HPDE6-E6E7 (cell line): ENCODE measurements at regions not wholly inside any gene's neighbourhood (a gene's known extent, or its start where the extent isn't known, plus 50 kb on each side); places are given as distances from the start of the nearest gene placed in this dataset.
"Not testable (repeated sequence)": the region's sequence is repeated elsewhere in the genome, so short reads cannot be mapped to it uniquely, and the experiment has no call there.

Experiments used
- DNase-seq: peaks from one replicate; pipeline ENCODE4 v3.0.0; 2011; ENCODE audit warnings: missing footprints; ENCODE audit errors: extremely low spot score

GRCh38 chr14:39592116-39592789 is 160.0 kb upstream of the FBXO33 start:
- no peak for DNase-seq

DNA sequence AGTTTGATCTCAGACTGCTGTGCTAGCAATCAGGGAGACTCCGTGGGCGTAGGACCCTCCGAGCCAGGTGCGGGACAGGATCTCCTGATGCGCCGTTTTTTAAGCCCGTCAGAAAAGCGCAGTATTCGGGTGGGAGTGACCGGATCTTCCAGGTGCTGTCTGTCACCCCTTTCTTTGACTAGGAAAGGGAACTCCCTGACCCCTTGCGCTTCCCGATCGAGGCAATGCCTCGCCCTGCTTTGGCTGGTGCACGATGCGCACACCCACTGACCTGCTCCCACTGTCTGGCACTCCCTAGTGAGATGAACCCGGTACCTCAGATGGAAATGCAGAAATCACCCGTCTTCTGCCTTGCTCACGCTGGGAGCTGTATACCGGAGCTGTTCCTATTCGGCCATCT is 157.6 kb upstream of the FBXO33 start:
- DNase-seq = not testable (repeated sequence)

- DNase-seq = no peak
Measured at GRCh38 chr14:39582028-39582654, 149.9 kb upstream of the FBXO33 start.

- no peak for DNase-seq
Measured at GRCh38 chr14:39581474-39581873, 149.2 kb upstream of the FBXO33 start.

GRCh38 chr14:39580696-39581095 is 148.5 kb upstream of the FBXO33 start:
- DNase-seq = no peak

DNA sequence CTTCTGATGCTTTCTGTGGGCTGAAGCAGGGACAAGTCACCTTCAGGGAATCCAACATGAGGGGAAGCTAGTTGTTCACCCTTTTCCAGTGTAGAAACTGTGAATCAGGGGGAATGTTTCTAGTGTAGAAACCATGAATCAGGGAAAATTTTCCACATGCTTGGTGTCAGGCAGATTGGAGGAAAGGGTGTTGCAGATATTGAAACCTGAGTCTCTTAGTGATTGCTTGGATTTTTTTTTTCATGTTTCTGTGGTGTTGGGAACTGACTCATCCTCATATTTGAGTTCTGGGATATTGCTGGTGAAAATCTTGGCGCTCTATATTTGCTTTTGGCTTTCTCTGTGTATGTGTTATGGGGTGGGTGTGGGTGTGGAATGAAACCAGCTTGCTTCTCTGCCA is 144.5 kb upstream of the FBXO33 start:
- DNase-seq = no peak

GRCh38 chr14:39576258-39576657 is 144.0 kb upstream of the FBXO33 start:
- no peak for DNase-seq

DNA sequence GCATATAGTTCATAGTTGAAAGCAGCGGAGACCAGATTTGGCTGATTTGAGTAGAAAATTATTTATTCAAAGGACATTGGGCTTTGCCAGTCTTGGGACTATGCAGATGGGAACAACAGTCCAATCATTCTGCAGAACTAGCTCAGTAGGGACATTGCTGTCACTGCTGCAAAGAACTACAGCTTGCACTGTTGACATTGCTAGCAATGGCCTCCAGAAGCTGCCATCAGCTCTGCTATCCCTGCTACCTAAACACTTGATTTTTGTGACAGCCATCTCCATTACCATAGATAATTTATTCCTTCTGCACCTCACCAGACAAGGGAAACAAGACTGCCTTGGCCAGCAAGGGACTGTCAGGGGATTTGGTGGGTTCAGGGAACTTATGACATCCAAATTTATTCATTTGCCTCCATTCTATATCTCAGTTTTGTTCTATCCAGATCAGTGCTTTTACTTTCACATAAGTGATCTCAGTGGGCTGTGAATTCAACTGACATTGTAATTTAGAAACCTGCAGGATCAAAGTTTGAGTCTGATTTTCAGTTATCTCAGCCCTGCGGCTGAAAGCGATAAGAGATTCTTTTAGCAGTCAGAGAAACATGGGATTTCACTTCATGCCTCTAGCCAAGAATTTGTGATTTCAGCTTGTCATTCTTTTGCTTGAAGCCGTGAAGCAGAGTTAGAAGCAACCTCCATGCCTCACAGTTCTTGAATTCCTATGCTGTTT is 136.7 kb upstream of the FBXO33 start:
- DNase-seq = no peak

DNA sequence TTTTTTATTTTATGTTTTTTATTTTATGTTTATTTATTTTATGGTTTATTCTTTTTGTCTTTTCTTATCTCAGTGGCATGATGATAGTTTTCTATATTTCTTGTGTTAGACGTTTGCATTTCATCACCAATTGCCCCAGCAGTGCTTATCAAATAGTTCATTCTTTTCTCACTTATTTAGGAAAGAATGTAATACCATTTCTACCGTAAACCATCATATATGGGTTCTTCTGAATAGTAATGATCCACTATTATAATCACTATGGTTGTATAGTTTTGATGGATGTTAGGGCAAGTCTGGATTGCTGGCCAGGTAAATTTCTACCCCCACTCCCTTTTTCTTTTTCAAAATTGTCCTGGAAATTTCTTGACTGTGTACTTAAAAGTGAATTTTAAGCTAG is 134.6 kb upstream of the FBXO33 start:
- no peak for DNase-seq

- no peak for DNase-seq
Measured at GRCh38 chr14:39563361-39563760, 131.1 kb upstream of the FBXO33 start.

DNA sequence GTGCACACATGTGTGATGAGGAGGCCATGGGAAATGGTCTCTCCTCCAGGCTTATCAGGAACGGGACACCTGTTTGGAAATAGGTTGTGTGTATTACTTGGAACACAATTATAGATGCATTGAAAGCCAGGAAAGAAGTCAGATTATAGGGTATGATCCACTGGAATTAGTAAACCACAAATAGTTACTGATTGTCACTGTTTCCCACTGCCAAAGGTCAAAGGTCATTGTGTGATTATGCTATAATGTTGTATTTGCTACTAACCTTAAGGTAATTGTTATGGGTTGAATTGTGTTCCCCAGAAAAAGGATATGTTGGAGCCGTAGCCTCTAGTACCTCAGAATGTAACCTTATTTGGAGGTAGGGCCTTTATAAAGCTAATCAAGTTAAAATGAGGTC is 129.9 kb upstream of the FBXO33 start:
- no peak for DNase-seq

GRCh38 chr14:39558525-39558924 is 126.3 kb upstream of the FBXO33 start:
- no peak for DNase-seq

- DNase-seq = no peak
Measured at GRCh38 chr14:39555749-39556148, 123.5 kb upstream of the FBXO33 start.

GRCh38 chr14:39554576-39554975 is 122.3 kb upstream of the FBXO33 start:
- DNase-seq = no peak

- no peak for DNase-seq
Measured at GRCh38 chr14:39548358-39548757, 116.1 kb upstream of the FBXO33 start.

DNA sequence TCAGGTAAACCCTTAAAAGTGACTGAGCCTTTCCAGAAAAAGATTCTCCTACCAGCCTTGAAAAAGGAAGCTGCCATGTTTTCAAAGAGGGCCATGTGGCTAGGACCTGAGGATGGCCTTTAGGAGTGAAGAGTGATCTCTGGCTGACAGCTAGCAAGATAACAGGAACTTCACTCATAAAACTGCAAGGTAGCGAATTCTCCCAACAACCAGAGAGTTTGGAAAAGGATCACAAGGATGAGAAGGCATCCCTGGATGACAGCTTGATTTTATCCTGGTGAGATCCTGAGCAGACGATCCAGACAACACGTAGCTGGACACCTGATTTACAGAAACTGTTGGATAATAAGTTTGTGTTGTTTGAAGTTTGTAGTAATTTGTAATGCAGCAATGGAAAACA is 115.6 kb upstream of the FBXO33 start:
- no peak for DNase-seq

DNA sequence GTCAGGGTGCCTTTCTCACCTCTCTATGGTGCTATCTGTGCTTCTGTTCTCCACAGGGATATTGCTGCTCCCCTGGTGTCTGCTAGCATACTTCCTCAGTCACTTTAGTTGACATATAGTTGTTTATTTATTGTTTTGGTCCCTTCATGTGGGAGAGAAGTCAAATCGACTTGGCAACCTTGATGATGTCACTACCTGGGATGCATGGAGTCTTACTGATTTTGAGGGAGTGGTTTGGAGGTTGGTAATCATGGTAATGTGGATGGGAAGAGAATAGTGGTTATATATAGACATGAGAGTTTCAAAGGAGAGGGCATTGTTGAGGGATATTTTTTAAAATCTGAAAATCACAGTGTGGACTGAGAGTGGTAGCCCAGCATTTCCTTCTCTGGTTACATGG is 73.6 kb upstream of the FBXO33 start:
- no peak for DNase-seq

DNA sequence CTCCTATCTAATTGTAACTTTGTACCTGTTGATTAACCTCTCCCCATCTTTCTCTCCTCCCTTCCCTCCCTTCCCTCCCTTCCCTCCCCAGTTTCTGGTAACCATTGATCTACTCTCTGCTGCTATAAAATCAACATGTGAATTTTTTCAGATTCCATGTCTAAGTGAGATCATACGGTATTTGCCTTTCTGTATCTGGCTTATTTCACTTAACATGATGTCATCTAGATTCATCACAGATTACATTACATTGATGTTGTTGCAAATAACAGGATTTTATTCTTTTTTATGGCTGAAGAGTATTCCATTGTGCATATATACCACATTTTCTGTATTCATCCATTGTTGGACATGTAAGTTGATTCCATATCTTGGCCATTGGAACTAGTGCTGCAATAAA is 68.0 kb upstream of the FBXO33 start:
- no peak for DNase-seq

DNA sequence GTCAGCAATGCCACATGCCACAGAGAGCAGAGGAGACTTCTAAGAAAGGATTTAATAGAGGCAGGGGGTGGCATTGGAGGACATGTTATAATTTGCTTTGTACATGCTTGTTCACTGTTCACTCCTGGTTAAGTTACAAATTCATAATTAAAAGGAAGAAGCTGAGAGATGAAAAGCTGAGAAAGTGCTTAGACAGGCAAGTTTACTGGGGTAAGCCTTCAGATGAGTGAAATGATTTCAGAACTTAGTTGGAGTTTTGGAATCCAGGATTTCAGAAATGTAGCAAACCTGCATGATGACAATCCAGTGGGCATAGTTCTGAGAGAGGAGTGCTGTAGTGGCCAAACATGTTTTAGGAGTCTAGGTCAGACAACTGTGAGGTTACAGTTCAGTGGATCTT is 67.3 kb upstream of the FBXO33 start:
- DNase-seq = no peak

DNA sequence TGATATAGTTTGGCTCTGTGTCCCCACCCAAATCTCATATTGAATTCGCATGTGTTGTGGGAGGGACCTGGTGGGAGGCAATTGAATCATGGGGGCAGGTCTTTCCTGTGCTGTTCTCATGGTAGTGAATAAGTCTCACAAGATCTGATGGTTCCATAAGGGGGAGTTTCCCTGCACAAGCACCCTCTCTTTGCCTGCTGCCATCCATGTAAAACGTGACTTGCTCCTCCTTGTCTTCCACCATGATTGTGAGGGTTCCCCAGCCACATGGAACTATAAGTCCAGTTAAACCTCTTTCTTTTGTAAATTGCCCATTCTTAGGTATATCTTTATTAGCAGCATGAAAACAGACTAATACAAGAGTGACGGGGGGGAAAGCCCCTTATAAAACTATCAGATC is 65.4 kb upstream of the FBXO33 start:
- not testable (repeated sequence) for DNase-seq

DNA sequence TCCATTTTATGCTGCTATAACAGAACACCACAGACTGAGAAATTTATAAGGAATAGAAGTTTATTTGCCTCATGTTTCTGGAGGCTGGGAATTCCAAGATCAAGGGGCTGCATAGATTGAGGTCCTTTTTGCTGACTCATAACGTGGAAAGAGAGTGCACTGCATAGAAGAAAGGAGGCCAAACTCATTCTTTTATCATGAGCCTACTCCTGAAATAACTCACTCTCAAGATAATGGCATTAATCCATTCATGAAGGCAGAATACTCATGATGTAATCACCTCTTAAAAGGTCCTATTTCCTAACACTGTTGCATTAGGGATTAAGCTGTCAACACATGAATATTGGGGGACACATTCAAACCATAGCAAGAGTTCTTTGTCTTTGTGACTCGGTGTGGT is 60.0 kb upstream of the FBXO33 start:
- DNase-seq = no peak

DNA sequence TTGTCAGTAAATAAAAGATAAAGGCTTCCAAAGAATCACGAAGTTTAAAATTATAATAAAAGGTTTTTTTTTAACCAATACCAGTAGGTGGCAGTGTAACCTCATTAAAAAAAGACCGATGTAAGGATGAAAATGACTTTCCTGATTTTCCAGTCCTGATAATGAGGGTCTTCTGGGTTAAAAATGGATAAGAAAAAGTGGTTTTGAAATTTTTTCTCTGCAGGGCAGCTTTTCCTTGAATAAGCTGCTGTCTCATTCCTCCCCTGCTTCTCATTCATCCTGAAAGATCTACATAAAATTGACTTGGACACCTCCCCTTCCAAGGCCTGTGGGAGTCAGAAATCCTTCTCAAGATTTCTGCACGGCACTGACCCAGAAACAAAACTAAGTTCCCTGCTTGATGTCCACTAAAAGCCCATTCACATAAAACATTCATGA is 58.9 kb upstream of the FBXO33 start:
- DNase-seq = no peak

GRCh38 chr14:39488600-39488999 is 56.4 kb upstream of the FBXO33 start:
- no peak for DNase-seq
